ENCODE measurements at regions not wholly inside any gene's neighbourhood (a gene's known extent, or its start where the extent isn't known, plus 50 kb on each side); places are given as distances from the start of the nearest gene placed in this dataset.

- no peak for TF ChIP-seq ARNTL (CRISPR knock-in tag; IDR thresholded peaks at IDR 0.05; ENCODE audit: borderline replicate concordance, low read depth)
- no peak for TF ChIP-seq PATZ1 (CRISPR knock-in tag; IDR thresholded peaks at IDR 0.05; ENCODE audit: borderline replicate concordance)
- no peak for TF ChIP-seq GLIS3 (CRISPR knock-in tag; IDR thresholded peaks at IDR 0.05)
Observed at GRCh38 chr4:126752702-126753101, 880.1 kb upstream of the INTU start.
